HepG2 (cell line): ENCODE measurements at regions not wholly inside any gene's neighbourhood (a gene's known extent, or its start where the extent isn't known, plus 50 kb on each side); places are given as distances from the start of the nearest gene placed in this dataset.

Experiments used
- ESRRA ChIP-seq: sonication (generic); formaldehyde crosslinking; IDR thresholded peaks from 2 replicates; pipeline ENCODE4 v1.5.1; 2020; ENCODE audit warnings: mild to moderate bottlenecking, low read depth, missing genetic modification reagents
- GABPB1 ChIP-seq: IDR thresholded peaks from 2 replicates; pipeline ENCODE4 v1.6.1; 2016; ENCODE audit warnings: mild to moderate bottlenecking, missing genetic modification reagents, moderate library complexity, missing compliant biosample characterization
- KDM1A ChIP-seq: IDR thresholded peaks from 2 replicates; pipeline ENCODE4 v1.6.1; 2016; ENCODE audit warnings: missing compliant biosample characterization
- STAG1 ChIP-seq: sonication (generic); formaldehyde crosslinking; IDR thresholded peaks from 2 replicates; pipeline ENCODE4 v1.4.0; 2020; ENCODE audit warnings: missing genetic modification reagents
- ZFYVE20 ChIP-seq: sonication (generic); formaldehyde crosslinking; IDR thresholded peaks from 2 replicates; pipeline ENCODE4 v1.8.0; 2023; ENCODE audit warnings: low read depth, mild to moderate bottlenecking, moderate library complexity, missing genetic modification reagents, borderline replicate concordance
- ZNF136 ChIP-seq: sonication (generic); formaldehyde crosslinking; IDR thresholded peaks from 2 replicates; pipeline ENCODE4 v1.8.1; 2022; ENCODE audit warnings: low read depth, mild to moderate bottlenecking, moderate library complexity, missing genetic modification reagents
- ZNF776 ChIP-seq: sonication (generic); formaldehyde crosslinking; IDR thresholded peaks from 2 replicates; pipeline ENCODE4 v1.4.0; 2020; ENCODE audit warnings: mild to moderate bottlenecking, missing genetic modification reagents
- TF ChIP-seq, protein P1 (sequence below): sonication (generic); formaldehyde crosslinking; IDR thresholded peaks from 2 replicates; pipeline ENCODE4 v1.5.0; 2020; ENCODE audit warnings: missing genetic modification reagents, mild to moderate bottlenecking, borderline replicate concordance
- TF ChIP-seq, protein P2 (sequence below): sonication (generic); formaldehyde crosslinking; conservative IDR thresholded peaks from 2 replicates; pipeline ENCODE4 v1.8.0; 2022; ENCODE audit warnings: missing genetic modification reagents
- TF ChIP-seq, protein P3 (sequence below): sonication (generic); formaldehyde crosslinking; IDR thresholded peaks from 2 replicates; pipeline ENCODE4 v1.4.0; 2020; ENCODE audit warnings: missing genetic modification reagents
- TF ChIP-seq, protein P4 (sequence below): sonication (generic); formaldehyde crosslinking; IDR thresholded peaks from 2 replicates; pipeline ENCODE4 v1.5.1; 2020; ENCODE audit warnings: mild to moderate bottlenecking, missing genetic modification reagents
- TF ChIP-seq, protein P5 (sequence below): sonication (generic); formaldehyde crosslinking; IDR thresholded peaks from 2 replicates; pipeline ENCODE4 v1.5.1; 2020; ENCODE audit warnings: mild to moderate bottlenecking, moderate library complexity, missing genetic modification reagents

DNA sequence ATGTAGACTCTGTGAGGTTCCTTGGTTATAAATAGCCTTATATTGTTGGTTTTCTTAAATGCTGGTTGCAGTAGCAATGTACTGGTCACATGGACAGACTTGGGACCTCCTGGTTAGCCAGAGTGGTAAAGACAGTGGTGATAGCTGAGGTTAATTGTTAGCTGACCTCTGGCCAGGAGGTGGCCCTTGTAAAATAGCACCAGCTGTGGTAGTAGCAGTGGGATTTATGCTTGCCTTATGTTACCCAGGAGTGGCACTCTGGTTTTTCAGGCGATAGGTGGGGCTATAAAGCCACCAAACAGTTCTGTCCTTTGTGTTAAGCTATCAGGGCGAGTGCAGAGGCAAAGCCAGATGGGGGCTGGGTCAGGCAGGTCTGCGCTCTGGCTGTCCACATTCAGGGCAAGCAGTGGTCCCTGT is 94.8 kb upstream of the SRD5A2 start (continued):
- TF ChIP-seq, protein P1, sequence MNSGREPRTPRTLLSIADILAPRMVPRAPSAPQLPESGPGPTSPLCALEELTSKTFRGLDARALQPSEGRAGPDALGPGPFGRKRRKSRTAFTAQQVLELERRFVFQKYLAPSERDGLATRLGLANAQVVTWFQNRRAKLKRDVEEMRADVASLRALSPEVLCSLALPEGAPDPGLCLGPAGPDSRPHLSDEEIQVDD (CRISPR knock-in tag), result no peak
- TF ChIP-seq, protein P2, sequence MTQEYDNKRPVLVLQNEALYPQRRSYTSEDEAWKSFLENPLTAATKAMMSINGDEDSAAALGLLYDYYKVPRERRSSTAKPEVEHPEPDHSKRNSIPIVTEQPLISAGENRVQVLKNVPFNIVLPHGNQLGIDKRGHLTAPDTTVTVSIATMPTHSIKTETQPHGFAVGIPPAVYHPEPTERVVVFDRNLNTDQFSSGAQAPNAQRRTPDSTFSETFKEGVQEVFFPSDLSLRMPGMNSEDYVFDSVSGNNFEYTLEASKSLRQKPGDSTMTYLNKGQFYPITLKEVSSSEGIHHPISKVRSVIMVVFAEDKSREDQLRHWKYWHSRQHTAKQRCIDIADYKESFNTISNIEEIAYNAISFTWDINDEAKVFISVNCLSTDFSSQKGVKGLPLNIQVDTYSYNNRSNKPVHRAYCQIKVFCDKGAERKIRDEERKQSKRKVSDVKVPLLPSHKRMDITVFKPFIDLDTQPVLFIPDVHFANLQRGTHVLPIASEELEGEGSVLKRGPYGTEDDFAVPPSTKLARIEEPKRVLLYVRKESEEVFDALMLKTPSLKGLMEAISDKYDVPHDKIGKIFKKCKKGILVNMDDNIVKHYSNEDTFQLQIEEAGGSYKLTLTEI, result no peak
- TF ChIP-seq ZNF136 (CRISPR knock-in tag) (no peak), ZFYVE20 (CRISPR knock-in tag) (no peak), ZNF776 (no peak), STAG1 (CRISPR knock-in tag) (peak; percentile 89), GABPB1 (CRISPR knock-in tag) (no peak), KDM1A (no peak), ESRRA (CRISPR knock-in tag) (no peak)
- TF ChIP-seq, protein P3, sequence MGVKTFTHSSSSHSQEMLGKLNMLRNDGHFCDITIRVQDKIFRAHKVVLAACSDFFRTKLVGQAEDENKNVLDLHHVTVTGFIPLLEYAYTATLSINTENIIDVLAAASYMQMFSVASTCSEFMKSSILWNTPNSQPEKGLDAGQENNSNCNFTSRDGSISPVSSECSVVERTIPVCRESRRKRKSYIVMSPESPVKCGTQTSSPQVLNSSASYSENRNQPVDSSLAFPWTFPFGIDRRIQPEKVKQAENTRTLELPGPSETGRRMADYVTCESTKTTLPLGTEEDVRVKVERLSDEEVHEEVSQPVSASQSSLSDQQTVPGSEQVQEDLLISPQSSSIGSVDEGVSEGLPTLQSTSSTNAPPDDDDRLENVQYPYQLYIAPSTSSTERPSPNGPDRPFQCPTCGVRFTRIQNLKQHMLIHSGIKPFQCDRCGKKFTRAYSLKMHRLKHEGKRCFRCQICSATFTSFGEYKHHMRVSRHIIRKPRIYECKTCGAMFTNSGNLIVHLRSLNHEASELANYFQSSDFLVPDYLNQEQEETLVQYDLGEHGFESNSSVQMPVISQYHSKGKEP (CRISPR knock-in tag), result no peak
- TF ChIP-seq, protein P4, sequence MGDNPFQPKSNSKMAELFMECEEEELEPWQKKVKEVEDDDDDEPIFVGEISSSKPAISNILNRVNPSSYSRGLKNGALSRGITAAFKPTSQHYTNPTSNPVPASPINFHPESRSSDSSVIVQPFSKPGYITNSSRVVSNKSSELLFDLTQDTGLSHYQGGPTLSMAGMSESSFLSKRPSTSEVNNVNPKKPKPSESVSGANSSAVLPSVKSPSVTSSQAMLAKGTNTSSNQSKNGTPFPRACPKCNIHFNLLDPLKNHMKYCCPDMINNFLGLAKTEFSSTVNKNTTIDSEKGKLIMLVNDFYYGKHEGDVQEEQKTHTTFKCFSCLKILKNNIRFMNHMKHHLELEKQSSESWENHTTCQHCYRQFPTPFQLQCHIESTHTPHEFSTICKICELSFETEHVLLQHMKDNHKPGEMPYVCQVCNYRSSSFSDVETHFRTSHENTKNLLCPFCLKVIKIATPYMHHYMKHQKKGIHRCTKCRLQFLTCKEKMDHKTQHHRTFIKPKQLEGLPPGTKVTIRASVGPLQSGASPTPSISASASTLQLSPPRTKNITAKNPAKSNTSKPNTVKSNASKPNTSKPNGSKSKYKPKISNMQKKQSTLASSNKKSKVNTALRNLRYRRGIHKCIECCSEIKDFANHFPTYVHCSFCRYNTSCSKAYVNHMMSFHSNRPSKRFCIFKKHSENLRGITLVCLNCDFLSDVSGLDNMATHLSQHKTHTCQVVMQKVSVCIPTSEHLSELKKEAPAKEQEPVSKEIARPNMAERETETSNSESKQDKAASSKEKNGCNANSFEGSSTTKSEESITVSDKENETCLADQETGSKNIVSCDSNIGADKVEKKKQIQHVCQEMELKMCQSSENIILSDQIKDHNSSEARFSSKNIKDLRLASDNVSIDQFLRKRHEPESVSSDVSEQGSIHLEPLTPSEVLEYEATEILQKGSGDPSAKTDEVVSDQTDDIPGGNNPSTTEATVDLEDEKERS, result no peak
- TF ChIP-seq, protein P5, sequence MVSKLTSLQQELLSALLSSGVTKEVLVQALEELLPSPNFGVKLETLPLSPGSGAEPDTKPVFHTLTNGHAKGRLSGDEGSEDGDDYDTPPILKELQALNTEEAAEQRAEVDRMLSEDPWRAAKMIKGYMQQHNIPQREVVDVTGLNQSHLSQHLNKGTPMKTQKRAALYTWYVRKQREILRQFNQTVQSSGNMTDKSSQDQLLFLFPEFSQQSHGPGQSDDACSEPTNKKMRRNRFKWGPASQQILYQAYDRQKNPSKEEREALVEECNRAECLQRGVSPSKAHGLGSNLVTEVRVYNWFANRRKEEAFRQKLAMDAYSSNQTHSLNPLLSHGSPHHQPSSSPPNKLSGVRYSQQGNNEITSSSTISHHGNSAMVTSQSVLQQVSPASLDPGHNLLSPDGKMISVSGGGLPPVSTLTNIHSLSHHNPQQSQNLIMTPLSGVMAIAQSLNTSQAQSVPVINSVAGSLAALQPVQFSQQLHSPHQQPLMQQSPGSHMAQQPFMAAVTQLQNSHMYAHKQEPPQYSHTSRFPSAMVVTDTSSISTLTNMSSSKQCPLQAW (CRISPR knock-in tag), result 0 out of 2 replicates have a peak, but pooled peaks have one; percentile 41
